ENCODE measurements at regions not wholly inside any gene's neighbourhood (a gene's known extent, or its start where the extent isn't known, plus 50 kb on each side); places are given as distances from the start of the nearest gene placed in this dataset.

DNA sequence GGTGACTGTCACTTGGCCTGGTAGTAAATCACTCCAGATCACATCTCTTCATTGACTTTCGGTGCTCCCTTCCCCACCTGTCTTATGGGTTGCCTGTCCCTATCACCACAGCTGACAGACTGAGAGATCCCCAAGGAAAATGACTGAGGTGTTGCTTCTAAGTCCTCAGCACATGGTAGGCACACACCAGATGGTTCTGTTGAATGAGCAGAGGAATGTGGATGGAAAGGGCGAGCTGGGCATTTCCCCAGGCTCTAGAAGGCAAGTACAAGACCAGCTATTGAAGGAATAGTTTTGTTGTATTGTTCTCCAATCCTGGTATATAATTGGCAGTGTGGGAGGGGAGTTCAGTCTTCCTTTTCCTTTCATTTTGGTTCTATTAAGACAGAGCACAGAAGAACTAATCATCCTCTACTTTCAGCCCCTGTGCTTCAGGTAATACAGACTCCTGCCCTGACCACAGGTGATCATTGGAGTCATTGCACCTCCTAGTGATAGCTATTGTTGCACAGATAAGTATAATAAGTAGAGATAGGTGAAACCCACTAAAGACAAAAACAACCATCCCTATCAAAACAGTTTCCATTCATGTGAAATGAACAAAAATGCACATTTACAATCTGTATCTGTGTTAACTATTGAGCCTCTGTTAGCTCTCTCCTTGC lies 158.6 kb downstream of the TRAM1L1 start:
- TF ChIP-seq CTCF (IDR thresholded peaks at IDR 0.05; ENCODE audit: poor library complexity): peak; percentile 29
- TF ChIP-seq EZH2 (IDR thresholded peaks at IDR 0.05; ENCODE audit: borderline replicate concordance): no peak
- no peak for TF ChIP-seq EZH2phosphoT487 (IDR thresholded peaks at IDR 0.05; ENCODE audit: low read depth, severe bottlenecking, unreplicated experiment)

All from hepatocyte (in vitro differentiated cells).